GM19467 (cell line): ENCODE measurements at regions not wholly inside any gene's neighbourhood (a gene's known extent, or its start where the extent isn't known, plus 50 kb on each side); places are given as distances from the start of the nearest gene placed in this dataset.
"Not testable (repeated sequence)": the region's sequence is repeated elsewhere in the genome, so short reads cannot be mapped to it uniquely, and the experiment has no call there.

Source experiments
- ATAC-seq: cut with Tn5 transposase; IDR thresholded peaks from one replicate; pipeline ENCODE4 v1.9.1; 2021; ENCODE audit warnings: mild to moderate bottlenecking, moderate library complexity; ENCODE audit not compliant: unreplicated experiment

- ATAC-seq = no peak
Observed at GRCh38 chr1:56285554-56286402, 293.6 kb downstream of the PLPP3 start.

DNA sequence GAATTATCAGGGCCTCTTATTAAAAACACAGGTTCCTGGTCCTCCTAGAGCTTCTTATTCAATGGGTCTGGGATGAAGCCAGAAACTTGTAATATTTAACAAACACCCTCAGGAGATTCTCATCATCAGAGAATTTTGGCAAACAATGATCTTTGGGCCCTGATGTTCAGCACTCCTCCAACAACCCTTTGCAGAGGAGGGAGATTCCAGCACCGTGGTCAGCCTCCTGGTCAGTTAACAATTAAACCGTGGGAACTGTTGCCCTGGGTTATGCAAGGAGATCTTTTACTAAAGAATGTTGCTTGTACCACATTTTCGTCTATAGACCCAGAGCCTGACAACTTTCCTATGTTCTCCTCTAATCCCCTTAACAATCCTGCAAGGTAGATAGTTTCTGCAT lies 294.4 kb downstream of the PLPP3 start:
- no peak for ATAC-seq

- no peak for ATAC-seq
Observed at GRCh38 chr1:56278061-56278460, 301.3 kb downstream of the PLPP3 start.

- no peak for ATAC-seq
Observed at GRCh38 chr1:56268519-56269140, 310.7 kb downstream of the PLPP3 start.

DNA sequence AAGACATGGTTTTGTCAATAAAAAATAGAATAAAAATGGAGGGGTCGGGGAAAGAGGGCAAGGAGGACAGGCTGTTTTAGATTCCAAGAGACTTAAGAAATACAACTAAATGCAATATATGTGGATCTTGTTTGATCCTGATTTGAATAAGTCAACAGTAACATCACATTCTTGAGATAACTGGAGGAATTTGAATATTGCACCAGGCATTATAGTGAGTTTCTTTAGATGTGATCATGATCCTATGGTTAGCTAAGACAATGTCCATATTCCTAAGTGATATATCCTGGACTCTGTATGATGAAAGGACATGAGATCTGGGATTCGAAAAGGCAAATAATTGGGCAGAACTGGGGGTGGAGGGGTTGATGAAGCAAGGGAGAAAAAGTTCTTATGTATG lies 311.8 kb downstream of the PLPP3 start:
- no peak for ATAC-seq

DNA sequence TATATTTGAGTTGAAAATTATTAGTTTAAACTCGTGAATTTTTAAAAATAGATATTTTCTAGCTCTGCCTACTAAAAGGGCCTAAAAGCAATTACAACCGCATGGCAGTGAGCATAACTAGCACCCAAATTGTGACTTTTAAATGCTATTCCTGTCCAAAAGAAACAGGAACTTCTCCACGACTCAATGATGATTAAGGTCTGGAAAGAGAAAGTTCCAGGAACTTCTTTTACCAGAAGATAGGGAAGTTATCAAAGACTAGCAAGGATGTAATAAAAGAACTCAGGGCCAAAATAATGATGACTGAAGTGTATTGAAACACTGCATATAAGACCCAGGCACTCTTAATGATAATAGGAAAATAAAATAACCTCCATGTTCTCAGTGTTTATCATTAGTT lies 313.0 kb downstream of the PLPP3 start:
- ATAC-seq = no peak

DNA sequence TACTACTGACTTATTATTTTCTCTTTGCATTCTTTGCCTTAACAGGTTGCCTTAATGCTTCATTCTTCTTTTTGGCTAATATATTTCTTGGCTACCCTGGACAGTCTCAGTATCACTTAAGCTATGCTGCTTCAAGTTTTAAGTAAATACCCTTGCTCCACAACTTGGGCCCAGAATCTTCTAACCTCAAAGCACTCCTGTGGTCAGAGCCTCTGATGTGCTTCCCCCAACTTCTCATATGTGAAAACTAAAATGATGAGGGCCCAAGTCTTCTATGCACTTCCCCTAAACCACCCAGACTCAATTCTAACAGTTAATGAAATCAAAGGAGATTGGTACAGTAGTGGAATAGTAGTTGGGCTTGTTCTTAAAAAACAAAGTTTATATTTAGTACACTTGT lies 314.1 kb downstream of the PLPP3 start:
- ATAC-seq = no peak

DNA sequence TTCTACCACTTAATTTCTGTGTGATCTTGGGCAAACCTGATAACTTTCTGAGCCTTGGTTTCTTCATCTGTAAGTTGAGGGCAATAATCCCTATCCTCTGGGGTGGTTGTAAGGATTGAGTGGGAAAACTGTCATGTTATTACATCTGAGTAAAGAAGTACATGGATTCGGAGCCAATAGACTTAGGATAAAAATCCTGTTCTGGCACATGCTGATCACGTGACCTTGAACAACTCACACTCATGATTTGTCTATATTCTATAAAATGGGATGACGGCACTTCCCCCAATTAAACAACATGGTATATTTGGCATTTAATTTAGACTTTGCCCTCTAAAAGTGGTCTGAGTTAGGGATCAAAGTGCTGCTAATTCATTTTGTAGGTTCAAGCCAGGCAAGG lies 315.5 kb downstream of the PLPP3 start:
- no peak for ATAC-seq

- no peak for ATAC-seq
Observed at GRCh38 chr1:56258371-56258770, 321.0 kb downstream of the PLPP3 start.

DNA sequence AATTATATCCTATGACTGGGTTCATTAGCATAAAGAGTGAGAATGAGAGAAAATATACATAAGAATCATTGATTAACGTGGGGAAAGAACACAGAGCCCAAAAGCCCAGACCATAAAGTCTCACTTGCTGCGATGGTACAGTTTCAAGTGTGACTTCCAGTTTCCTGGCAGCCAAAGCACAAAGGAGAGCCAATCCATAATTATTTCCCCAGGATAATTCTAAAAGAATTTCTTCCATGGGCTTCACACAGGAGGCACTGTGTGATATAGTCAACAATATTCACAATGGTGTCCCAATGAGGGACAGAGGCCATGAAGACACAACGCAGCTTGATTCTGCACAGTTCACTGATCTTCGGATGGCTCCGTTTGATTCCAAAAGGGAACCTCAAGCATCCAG lies 321.6 kb downstream of the PLPP3 start:
- ATAC-seq = no peak

GRCh38 chr1:56256153-56257000 lies 323.0 kb downstream of the PLPP3 start:
- ATAC-seq = no peak

DNA sequence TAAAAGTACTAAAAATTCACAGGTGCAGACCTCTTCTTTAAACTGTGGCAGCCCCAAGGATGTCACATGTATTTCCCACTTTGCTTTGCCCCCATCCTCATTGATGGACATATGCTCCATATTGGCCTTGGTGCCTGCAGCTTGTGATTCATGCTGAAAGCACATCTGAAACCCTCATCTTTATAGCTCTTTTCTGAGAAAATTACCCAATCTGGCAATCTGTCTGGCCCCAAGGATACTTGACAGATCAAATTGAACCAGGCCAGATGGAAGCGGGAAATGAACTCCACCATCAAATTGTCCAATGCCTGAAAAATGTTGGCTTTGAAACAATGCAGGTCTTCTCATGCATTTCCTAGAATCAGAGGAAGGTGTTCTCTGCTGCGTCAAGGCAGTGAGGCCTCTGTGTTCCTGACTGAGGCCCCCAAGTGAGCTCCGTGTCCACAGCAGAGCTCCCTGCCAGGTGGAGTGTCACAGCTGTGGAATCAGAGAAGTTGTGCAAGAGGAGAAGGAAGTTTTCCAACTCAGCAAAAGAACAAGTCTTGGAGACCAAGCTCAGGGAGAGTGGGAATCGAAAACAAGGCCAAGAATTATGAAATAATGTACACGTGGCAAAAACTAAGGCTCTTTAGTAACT lies 323.7 kb downstream of the PLPP3 start:
- ATAC-seq = no peak

GRCh38 chr1:56254130-56254529 lies 325.2 kb downstream of the PLPP3 start:
- no peak for ATAC-seq

DNA sequence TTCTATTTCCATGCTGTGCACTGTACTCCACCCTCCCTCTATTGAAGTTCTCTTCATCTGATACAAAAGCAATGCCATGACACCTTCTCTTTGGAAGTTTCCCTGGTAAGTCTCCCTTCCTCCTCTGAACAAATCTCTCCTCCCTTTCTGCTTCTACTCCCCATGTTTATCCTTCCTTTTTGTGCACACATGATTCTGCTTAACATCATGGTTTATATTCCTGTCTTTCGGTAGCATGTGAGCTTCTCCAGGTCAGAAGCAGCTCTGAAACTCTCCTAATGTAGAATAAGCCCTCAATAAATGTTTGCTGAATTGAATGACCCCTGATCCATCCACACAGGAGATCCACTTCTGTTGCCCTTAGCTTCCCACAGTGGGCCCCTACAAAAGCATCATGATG lies 328.6 kb downstream of the PLPP3 start:
- no peak for ATAC-seq

- ATAC-seq = no peak
Observed at GRCh38 chr1:56249234-56249633, 330.1 kb downstream of the PLPP3 start.

GRCh38 chr1:56248138-56248537 lies 331.2 kb downstream of the PLPP3 start:
- no peak for ATAC-seq

DNA sequence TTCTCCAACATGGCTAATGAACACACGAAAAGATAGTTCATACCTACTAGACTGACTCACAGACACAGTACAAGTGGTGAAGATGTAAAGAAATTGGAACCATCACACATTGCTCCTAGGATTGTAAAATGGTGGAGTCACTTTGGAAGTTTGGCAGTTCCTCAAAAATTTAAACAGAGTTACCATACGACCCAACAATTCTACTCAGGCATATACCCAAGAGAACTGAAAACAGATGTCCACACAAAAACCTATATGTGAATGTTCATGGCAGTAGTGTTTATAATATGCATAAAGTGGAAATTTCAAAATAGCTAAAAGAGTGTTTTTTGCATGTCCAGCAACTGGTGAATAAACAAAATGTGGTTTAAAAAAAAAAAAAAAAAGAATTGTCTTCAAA lies 332.6 kb downstream of the PLPP3 start:
- not testable (repeated sequence) for ATAC-seq

- ATAC-seq = no peak
Observed at GRCh38 chr1:56240400-56240799, 339.0 kb downstream of the PLPP3 start.

- no peak for ATAC-seq
Observed at GRCh38 chr1:56237491-56238064, 341.8 kb downstream of the PLPP3 start.

- ATAC-seq = no peak
Observed at GRCh38 chr1:56236688-56237087, 342.7 kb downstream of the PLPP3 start.
